ENCODE measurements at regions not wholly inside any gene's neighbourhood (a gene's known extent, or its start where the extent isn't known, plus 50 kb on each side); places are given as distances from the start of the nearest gene placed in this dataset.

DNA sequence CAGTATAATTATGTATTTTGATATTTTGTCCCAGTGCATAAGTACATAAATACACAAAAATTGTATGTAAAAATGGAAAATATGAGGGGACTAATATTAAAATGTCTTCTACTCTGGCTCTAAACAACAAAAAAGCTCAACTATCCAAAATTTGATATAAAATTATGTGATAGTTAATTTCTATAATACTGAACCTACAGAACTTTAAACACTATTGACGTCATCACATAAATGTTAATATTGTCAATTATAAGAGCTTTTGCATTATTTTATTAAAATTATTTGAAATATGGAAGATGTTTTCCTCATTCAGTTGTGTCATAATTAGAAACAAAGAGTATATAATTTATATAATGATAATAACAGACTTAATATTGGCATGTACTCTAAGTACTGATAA is 1139.7 kb upstream of the TMEFF2 start:
- ChIA-PET CTCF (no interaction called here), POLR2A (no interaction called here)
- Histone ChIP-seq H3K4me2 (no peak overlapping the region), H4K20me1 (ENCODE audit: insufficient read depth) (no peaks in the 10 kb centered on the region), H3F3A (replicated peaks; ENCODE audit: insufficient read depth) (no peaks in the 10 kb centered on the region), H3K27ac (ENCODE audit: low read depth in 2 of 2, low read length in 1 of 2) (no peak overlapping the region), H3K36me3 (replicated peaks in 1 of 2; ENCODE audit: control insufficient read depth in 1 of 2, insufficient read depth in 2 of 2, low read length in 1 of 2) (no peaks in the 10 kb centered on the region), H3K4me3 (ENCODE audit: low read depth in 2 of 2, low read length in 1 of 2) (no peak overlapping the region), H3K9me2 (no peaks in the 10 kb centered on the region), H3K9ac (no peak overlapping the region), H3K27me3 (ENCODE audit: insufficient read depth) (no peaks in the 10 kb centered on the region), H3K79me2 (ENCODE audit: insufficient read depth) (no peaks in the 10 kb centered on the region), H3K9me3 (no peaks in the 10 kb centered on the region), H2AFZ (ENCODE audit: low read depth) (no peak overlapping the region), H3K4me1 (ENCODE audit: control insufficient read depth in 1 of 2, insufficient read depth in 2 of 2, low read depth in 1 of 2, low read length in 1 of 2) (peaks cover 0 to 8% of the 10 kb centered on the region in 2 experiments; a peak in 2 of 4 replicates)
- 73% methylated on average over 1 of the region's 1 CpG for WGBS (ENCODE audit: low lambda C conversion rate)
- no peak for DNase-seq
- TF ChIP-seq, protein P1, sequence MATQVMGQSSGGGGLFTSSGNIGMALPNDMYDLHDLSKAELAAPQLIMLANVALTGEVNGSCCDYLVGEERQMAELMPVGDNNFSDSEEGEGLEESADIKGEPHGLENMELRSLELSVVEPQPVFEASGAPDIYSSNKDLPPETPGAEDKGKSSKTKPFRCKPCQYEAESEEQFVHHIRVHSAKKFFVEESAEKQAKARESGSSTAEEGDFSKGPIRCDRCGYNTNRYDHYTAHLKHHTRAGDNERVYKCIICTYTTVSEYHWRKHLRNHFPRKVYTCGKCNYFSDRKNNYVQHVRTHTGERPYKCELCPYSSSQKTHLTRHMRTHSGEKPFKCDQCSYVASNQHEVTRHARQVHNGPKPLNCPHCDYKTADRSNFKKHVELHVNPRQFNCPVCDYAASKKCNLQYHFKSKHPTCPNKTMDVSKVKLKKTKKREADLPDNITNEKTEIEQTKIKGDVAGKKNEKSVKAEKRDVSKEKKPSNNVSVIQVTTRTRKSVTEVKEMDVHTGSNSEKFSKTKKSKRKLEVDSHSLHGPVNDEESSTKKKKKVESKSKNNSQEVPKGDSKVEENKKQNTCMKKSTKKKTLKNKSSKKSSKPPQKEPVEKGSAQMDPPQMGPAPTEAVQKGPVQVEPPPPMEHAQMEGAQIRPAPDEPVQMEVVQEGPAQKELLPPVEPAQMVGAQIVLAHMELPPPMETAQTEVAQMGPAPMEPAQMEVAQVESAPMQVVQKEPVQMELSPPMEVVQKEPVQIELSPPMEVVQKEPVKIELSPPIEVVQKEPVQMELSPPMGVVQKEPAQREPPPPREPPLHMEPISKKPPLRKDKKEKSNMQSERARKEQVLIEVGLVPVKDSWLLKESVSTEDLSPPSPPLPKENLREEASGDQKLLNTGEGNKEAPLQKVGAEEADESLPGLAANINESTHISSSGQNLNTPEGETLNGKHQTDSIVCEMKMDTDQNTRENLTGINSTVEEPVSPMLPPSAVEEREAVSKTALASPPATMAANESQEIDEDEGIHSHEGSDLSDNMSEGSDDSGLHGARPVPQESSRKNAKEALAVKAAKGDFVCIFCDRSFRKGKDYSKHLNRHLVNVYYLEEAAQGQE (IDR thresholded peaks at IDR 0.05; ENCODE audit: low read depth, low read length), result no peak
- TF ChIP-seq ELF1 (IDR thresholded peaks at IDR 0.05) (no peak), EP300 (IDR thresholded peaks at IDR 0.05; ENCODE audit: borderline replicate concordance in 1 of 2, low read depth in 1 of 2, low read length in 1 of 2) (no peak), FOXM1 (IDR thresholded peaks at IDR 0.05; ENCODE audit: low read depth) (no peak), FOSL2 (IDR thresholded peaks at IDR 0.05; ENCODE audit: borderline replicate concordance, low read depth) (no peak), RFX5 (IDR thresholded peaks at IDR 0.05; ENCODE audit: low read length) (no peak)

DNA sequence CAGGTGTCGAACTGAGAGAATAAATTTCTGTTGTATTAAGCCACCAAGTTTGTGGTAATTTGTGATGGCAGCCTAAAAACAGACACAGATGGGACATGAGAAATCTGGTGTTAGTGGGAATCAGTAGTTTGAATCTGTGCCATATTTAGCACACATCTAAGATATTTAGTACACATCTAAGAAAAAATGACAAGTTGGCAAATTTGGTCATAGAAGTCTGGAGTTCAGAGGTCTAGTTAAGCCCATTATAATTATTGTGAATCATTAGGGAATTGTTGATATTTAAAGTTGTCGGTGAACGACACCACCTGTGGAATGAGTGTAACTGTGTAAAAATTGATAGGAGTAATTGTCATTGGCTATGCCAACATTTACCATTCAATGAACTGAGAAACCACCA is 1138.8 kb upstream of the TMEFF2 start:
- Histone ChIP-seq H3K27ac (ENCODE audit: low read depth in 2 of 2, low read length in 1 of 2) (no peak overlapping the region), H3K27me3 (ENCODE audit: insufficient read depth) (no peaks in the 10 kb centered on the region), H3K9me3 (no peaks in the 10 kb centered on the region), H3K36me3 (replicated peaks in 1 of 2; ENCODE audit: control insufficient read depth in 1 of 2, insufficient read depth in 2 of 2, low read length in 1 of 2) (no peaks in the 10 kb centered on the region), H3F3A (replicated peaks; ENCODE audit: insufficient read depth) (no peaks in the 10 kb centered on the region), H3K9ac (no peak overlapping the region), H3K4me3 (ENCODE audit: low read depth in 2 of 2, low read length in 1 of 2) (no peak overlapping the region), H2AFZ (ENCODE audit: low read depth) (no peak overlapping the region), H3K4me2 (no peak overlapping the region), H3K79me2 (ENCODE audit: insufficient read depth) (no peaks in the 10 kb centered on the region), H3K9me2 (no peaks in the 10 kb centered on the region), H3K4me1 (ENCODE audit: control insufficient read depth in 1 of 2, insufficient read depth in 2 of 2, low read depth in 1 of 2, low read length in 1 of 2) (peaks cover 0 to 8% of the 10 kb centered on the region in 2 experiments; a peak in 2 of 4 replicates), H4K20me1 (ENCODE audit: insufficient read depth) (no peaks in the 10 kb centered on the region)
- TF ChIP-seq, protein P2, sequence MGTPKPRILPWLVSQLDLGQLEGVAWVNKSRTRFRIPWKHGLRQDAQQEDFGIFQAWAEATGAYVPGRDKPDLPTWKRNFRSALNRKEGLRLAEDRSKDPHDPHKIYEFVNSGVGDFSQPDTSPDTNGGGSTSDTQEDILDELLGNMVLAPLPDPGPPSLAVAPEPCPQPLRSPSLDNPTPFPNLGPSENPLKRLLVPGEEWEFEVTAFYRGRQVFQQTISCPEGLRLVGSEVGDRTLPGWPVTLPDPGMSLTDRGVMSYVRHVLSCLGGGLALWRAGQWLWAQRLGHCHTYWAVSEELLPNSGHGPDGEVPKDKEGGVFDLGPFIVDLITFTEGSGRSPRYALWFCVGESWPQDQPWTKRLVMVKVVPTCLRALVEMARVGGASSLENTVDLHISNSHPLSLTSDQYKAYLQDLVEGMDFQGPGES (IDR thresholded peaks at IDR 0.05; ENCODE audit: low read depth, low read length), result no peak
- TF ChIP-seq GATA2 (CRISPR knock-in tag; IDR thresholded peaks at IDR 0.05), result no peak
- TF ChIP-seq EZH2phosphoT487 (IDR thresholded peaks at IDR 0.05; ENCODE audit: borderline replicate concordance, low read depth), result no peak
- TF ChIP-seq, protein P3, sequence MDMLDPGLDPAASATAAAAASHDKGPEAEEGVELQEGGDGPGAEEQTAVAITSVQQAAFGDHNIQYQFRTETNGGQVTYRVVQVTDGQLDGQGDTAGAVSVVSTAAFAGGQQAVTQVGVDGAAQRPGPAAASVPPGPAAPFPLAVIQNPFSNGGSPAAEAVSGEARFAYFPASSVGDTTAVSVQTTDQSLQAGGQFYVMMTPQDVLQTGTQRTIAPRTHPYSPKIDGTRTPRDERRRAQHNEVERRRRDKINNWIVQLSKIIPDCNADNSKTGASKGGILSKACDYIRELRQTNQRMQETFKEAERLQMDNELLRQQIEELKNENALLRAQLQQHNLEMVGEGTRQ (IDR thresholded peaks at IDR 0.05; ENCODE audit: borderline replicate concordance, low read depth, low read length), result no peak
- TF ChIP-seq, protein P4, sequence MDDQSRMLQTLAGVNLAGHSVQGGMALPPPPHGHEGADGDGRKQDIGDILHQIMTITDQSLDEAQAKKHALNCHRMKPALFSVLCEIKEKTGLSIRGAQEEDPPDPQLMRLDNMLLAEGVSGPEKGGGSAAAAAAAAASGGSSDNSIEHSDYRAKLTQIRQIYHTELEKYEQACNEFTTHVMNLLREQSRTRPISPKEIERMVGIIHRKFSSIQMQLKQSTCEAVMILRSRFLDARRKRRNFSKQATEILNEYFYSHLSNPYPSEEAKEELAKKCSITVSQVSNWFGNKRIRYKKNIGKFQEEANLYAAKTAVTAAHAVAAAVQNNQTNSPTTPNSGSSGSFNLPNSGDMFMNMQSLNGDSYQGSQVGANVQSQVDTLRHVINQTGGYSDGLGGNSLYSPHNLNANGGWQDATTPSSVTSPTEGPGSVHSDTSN (IDR thresholded peaks at IDR 0.05), result no peak
- no peak for TF ChIP-seq RCOR1 (IDR thresholded peaks at IDR 0.05; ENCODE audit: low read length)
- TF ChIP-seq FOXJ3 (CRISPR knock-in tag; IDR thresholded peaks at IDR 0.05), result no peak
- TF ChIP-seq ELF1 (IDR thresholded peaks at IDR 0.05), result no peak
- no peak for TF ChIP-seq NRF1 (IDR thresholded peaks at IDR 0.05; ENCODE audit: low read depth, low read length)
- no peak for TF ChIP-seq MEF2A (IDR thresholded peaks at IDR 0.05; ENCODE audit: borderline replicate concordance, low read depth)
- TF ChIP-seq POLR2AphosphoS5 (IDR thresholded peaks at IDR 0.05; ENCODE audit: low read depth, low read length), result no peak
- DNase-seq, result no peak
- ChIA-PET POLR2A (no interaction called here), CTCF (no interaction called here)
- WGBS (ENCODE audit: low lambda C conversion rate), result 73% methylated on average over 3 of the region's 3 CpGs
